ENCODE measurements at regions not wholly inside any gene's neighbourhood (a gene's known extent, or its start where the extent isn't known, plus 50 kb on each side); places are given as distances from the start of the nearest gene placed in this dataset.

GRCh38 chr3:20425138-20425537, 239.1 kb upstream of the SGO1 start:
- intact Hi-C loops (cut with DNase I) = no loop called here
- TF ChIP-seq CTCF (IDR thresholded peaks at IDR 0.05; ENCODE audit: borderline replicate concordance, extremely low read depth, insufficient read depth) = no peak
- no peak overlapping the region for H3K4me3 ChIP-seq (ENCODE audit: low read length in 3 of 3)
- DNase-seq = no peak
- no peaks in the 10 kb centered on the region for H3K4me1 ChIP-seq (ENCODE audit: control insufficient read depth in 2 of 3, insufficient read depth in 2 of 3, low read depth in 1 of 3, low read length in 3 of 3)
- no peak overlapping the region for H3K9ac ChIP-seq (ENCODE audit: low read length in 3 of 3)
- FAIRE-seq = no peak
- no peaks in the 10 kb centered on the region for H3K36me3 ChIP-seq (ENCODE audit: control insufficient read depth in 2 of 3, insufficient read depth in 3 of 3, low read length in 3 of 3)
- H3K9me3 ChIP-seq (ENCODE audit: control insufficient read depth in 2 of 3, insufficient read depth in 1 of 3, low read length in 3 of 3) = peaks cover 0 to 4% (median 0%) of the 10 kb centered on the region in 3 donors
- H3K27ac ChIP-seq (ENCODE audit: low read depth in 2 of 2, low read length in 2 of 2) = no peak overlapping the region
- H3K27me3 ChIP-seq (ENCODE audit: control insufficient read depth, insufficient read depth, low read length) = no peaks in the 10 kb centered on the region

- FAIRE-seq (no peak), DNase-seq (no peak)
- H3K4me3 ChIP-seq (ENCODE audit: low read length in 3 of 3) = no peak overlapping the region
- no peak overlapping the region for H3K9ac ChIP-seq (ENCODE audit: low read length in 3 of 3)
- no peak for TF ChIP-seq CTCF (IDR thresholded peaks at IDR 0.05; ENCODE audit: borderline replicate concordance, extremely low read depth, insufficient read depth)
- H3K36me3 ChIP-seq (ENCODE audit: control insufficient read depth in 2 of 3, insufficient read depth in 3 of 3, low read length in 3 of 3) = no peaks in the 10 kb centered on the region
- H3K27ac ChIP-seq (ENCODE audit: low read depth in 2 of 2, low read length in 2 of 2) = no peak overlapping the region
- intact Hi-C loops (cut with DNase I) = no loop called here
- peaks cover 0 to 4% (median 0%) of the 10 kb centered on the region in 3 donors for H3K9me3 ChIP-seq (ENCODE audit: control insufficient read depth in 2 of 3, insufficient read depth in 1 of 3, low read length in 3 of 3)
- H3K27me3 ChIP-seq (ENCODE audit: control insufficient read depth, insufficient read depth, low read length) = no peaks in the 10 kb centered on the region
- H3K4me1 ChIP-seq (ENCODE audit: control insufficient read depth in 2 of 3, insufficient read depth in 2 of 3, low read depth in 1 of 3, low read length in 3 of 3) = no peaks in the 10 kb centered on the region
Observed at GRCh38 chr3:20424086-20424485, 238.1 kb upstream of the SGO1 start.

- FAIRE-seq = no peak
- no peak overlapping the region for H3K4me3 ChIP-seq (ENCODE audit: low read length in 3 of 3)
- no peak for DNase-seq
- H3K4me1 ChIP-seq (ENCODE audit: control insufficient read depth in 2 of 3, insufficient read depth in 2 of 3, low read depth in 1 of 3, low read length in 3 of 3) = no peaks in the 10 kb centered on the region
- intact Hi-C loops (cut with DNase I) = no loop called here
- TF ChIP-seq CTCF (IDR thresholded peaks at IDR 0.05; ENCODE audit: borderline replicate concordance, extremely low read depth, insufficient read depth) = no peak
- no peak overlapping the region for H3K9ac ChIP-seq (ENCODE audit: low read length in 3 of 3)
- peaks cover 0 to 4% (median 0%) of the 10 kb centered on the region in 3 donors for H3K9me3 ChIP-seq (ENCODE audit: control insufficient read depth in 2 of 3, insufficient read depth in 1 of 3, low read length in 3 of 3)
- no peaks in the 10 kb centered on the region for H3K27me3 ChIP-seq (ENCODE audit: control insufficient read depth, insufficient read depth, low read length)
- no peak overlapping the region for H3K27ac ChIP-seq (ENCODE audit: low read depth in 2 of 2, low read length in 2 of 2)
- no peaks in the 10 kb centered on the region for H3K36me3 ChIP-seq (ENCODE audit: control insufficient read depth in 2 of 3, insufficient read depth in 3 of 3, low read length in 3 of 3)
Observed at GRCh38 chr3:20422391-20422790, 236.4 kb upstream of the SGO1 start.

GRCh38 chr3:20417388-20418108, 231.5 kb upstream of the SGO1 start:
- H3K4me3 ChIP-seq (ENCODE audit: low read length in 3 of 3) = no peak overlapping the region
- H3K9ac ChIP-seq (ENCODE audit: low read length in 3 of 3) = no peak overlapping the region
- H3K27ac ChIP-seq (ENCODE audit: low read depth in 2 of 2, low read length in 2 of 2) = no peak overlapping the region
- H3K9me3 ChIP-seq (ENCODE audit: control insufficient read depth in 2 of 3, insufficient read depth in 1 of 3, low read length in 3 of 3) = no peaks in the 10 kb centered on the region
- FAIRE-seq = no peak
- DNase-seq = no peak
- no peak for TF ChIP-seq CTCF (IDR thresholded peaks at IDR 0.05; ENCODE audit: borderline replicate concordance, extremely low read depth, insufficient read depth)
- intact Hi-C loops (cut with DNase I) = no loop called here
- no peaks in the 10 kb centered on the region for H3K27me3 ChIP-seq (ENCODE audit: control insufficient read depth, insufficient read depth, low read length)
- no peaks in the 10 kb centered on the region for H3K4me1 ChIP-seq (ENCODE audit: control insufficient read depth in 2 of 3, insufficient read depth in 2 of 3, low read depth in 1 of 3, low read length in 3 of 3)
- no peaks in the 10 kb centered on the region for H3K36me3 ChIP-seq (ENCODE audit: control insufficient read depth in 2 of 3, insufficient read depth in 3 of 3, low read length in 3 of 3)
